ENCODE measurements at regions not wholly inside any gene's neighbourhood (a gene's known extent, or its start where the extent isn't known, plus 50 kb on each side); places are given as distances from the start of the nearest gene placed in this dataset.

- no peak for TF ChIP-seq ESRRA (IDR thresholded peaks at IDR 0.05; ENCODE audit: borderline replicate concordance, low read length)
- TF ChIP-seq ZSCAN20 (CRISPR knock-in tag; IDR thresholded peaks at IDR 0.05), result no peak
- TF ChIP-seq BHLHE40 (IDR thresholded peaks at IDR 0.05; ENCODE audit: low read depth, low read length), result no peak
- TF ChIP-seq HES2 (IDR thresholded peaks at IDR 0.05), result no peak
- TF ChIP-seq HOXA7 (CRISPR knock-in tag; IDR thresholded peaks at IDR 0.05), result no peak
- no peak for TF ChIP-seq CHD4 (IDR thresholded peaks at IDR 0.05; ENCODE audit: borderline replicate concordance)
- no peak for TF ChIP-seq KDM5A (IDR thresholded peaks at IDR 0.05)
- no peak for TF ChIP-seq CTCF (IDR thresholded peaks at IDR 0.05)
- TF ChIP-seq CBX2 (IDR thresholded peaks at IDR 0.05; ENCODE audit: borderline replicate concordance, low read depth), result no peak
- no peak for TF ChIP-seq RNF2 (IDR thresholded peaks at IDR 0.05; ENCODE audit: borderline replicate concordance, low read depth)
- no peak for TF ChIP-seq CHD2 (IDR thresholded peaks at IDR 0.05; ENCODE audit: low read length, partially characterized antibody)
- TF ChIP-seq HEYL (CRISPR knock-in tag; IDR thresholded peaks at IDR 0.05), result no peak
- TF ChIP-seq GATA3 (IDR thresholded peaks at IDR 0.05; ENCODE audit: borderline replicate concordance), result no peak
- TF ChIP-seq RAD21 (conservative IDR thresholded peaks at IDR 0.05 in 1 of 2, IDR thresholded peaks at IDR 0.05 in 1 of 2), result no peak
- no peak for TF ChIP-seq POLR2AphosphoS2 (conservative IDR thresholded peaks at IDR 0.05; ENCODE audit: low read length)
- TF ChIP-seq MYC (IDR thresholded peaks at IDR 0.05; ENCODE audit: borderline replicate concordance, low read length), result no peak
- 0 out of 2 replicates have a peak, but pooled peaks have one; percentile 25 for TF ChIP-seq MAX (IDR thresholded peaks at IDR 0.05)
- TF ChIP-seq NR3C1 (IDR thresholded peaks at IDR 0.05), result no peak
- TF ChIP-seq E2F6 (IDR thresholded peaks at IDR 0.05; ENCODE audit: borderline replicate concordance, low read depth), result no peak
- no peak for TF ChIP-seq SMC3 (IDR thresholded peaks at IDR 0.05)
- TF ChIP-seq PHF8 (IDR thresholded peaks at IDR 0.05; ENCODE audit: borderline replicate concordance, low read depth), result no peak
- no peak for TF ChIP-seq CBX8 (IDR thresholded peaks at IDR 0.05)
- TF ChIP-seq HMGXB4 (CRISPR knock-in tag; IDR thresholded peaks at IDR 0.05; ENCODE audit: borderline replicate concordance), result no peak
- no peak for TF ChIP-seq RCOR1 (IDR thresholded peaks at IDR 0.05; ENCODE audit: low read depth, low read length)
- TF ChIP-seq SREBF2 (IDR thresholded peaks at IDR 0.05), result no peak
- no peak for TF ChIP-seq HOXB13 (CRISPR knock-in tag; IDR thresholded peaks at IDR 0.05; ENCODE audit: low read depth)
- no peak for TF ChIP-seq ATOH8 (CRISPR knock-in tag; IDR thresholded peaks at IDR 0.05; ENCODE audit: low read depth)
Observed at GRCh38 chr3:64291345-64291744, 66.1 kb upstream of the PRICKLE2 start (continued).
